Hematopoietic multipotent progenitor cell treated with erythropoietin and hydrocortisone succinate and interleukin-3 and kit ligand, for 15 days (in vitro differentiated cells): ENCODE measurements at regions not wholly inside any gene's neighbourhood (a gene's known extent, or its start where the extent isn't known, plus 50 kb on each side); places are given as distances from the start of the nearest gene placed in this dataset.
"Not testable (repeated sequence)": the region's sequence is repeated elsewhere in the genome, so short reads cannot be mapped to it uniquely, and the experiment has no call there.

Experiments used
- DNase-seq: peaks from one replicate; pipeline ENCODE4 v3.0.0-alpha.2; 2015; ENCODE audit warnings: low spot score

GRCh38 chr4:120299631-120300030 lies 233.0 kb upstream of the MAD2L1 start:
- DNase-seq: no peak

DNA sequence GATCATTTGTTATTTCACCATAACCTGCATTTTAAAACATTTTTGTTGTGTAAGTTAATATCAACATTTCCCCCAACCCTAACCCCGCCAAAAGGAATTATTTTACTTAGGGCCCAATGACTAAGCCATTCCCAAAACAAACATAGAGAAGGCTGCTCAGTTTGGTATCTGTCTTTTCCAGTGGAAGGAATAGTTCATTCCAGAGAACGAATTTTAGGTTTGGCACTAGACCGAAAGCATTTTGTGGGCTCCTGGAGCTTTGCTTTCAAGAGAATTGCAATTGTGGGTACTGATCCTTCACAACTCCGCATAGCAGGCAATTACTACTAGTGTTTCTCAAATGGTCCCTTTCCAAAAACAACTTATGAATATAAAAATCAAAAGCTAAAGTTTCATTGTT lies 226.7 kb upstream of the MAD2L1 start:
- DNase-seq: no peak

GRCh38 chr4:120291541-120291940 lies 224.9 kb upstream of the MAD2L1 start:
- DNase-seq: no peak

DNA sequence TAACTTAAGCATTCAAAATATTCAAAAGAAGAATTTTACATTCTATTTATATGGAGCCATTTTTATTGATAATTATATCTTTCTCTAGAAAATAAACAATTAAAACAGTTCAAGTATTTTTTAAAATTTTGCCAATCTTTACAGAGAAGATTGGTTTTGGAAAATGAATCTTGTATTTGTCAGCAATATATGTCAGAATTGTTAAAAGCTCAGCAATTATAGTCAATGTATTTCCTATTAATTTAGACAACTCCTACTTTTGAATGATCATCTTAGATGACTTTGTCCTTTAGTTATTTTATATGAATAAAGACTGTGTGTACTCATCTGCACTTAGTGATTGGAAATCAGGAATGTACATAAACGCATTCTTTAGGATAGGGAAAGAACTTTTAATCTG lies 223.9 kb upstream of the MAD2L1 start:
- no peak for DNase-seq

DNA sequence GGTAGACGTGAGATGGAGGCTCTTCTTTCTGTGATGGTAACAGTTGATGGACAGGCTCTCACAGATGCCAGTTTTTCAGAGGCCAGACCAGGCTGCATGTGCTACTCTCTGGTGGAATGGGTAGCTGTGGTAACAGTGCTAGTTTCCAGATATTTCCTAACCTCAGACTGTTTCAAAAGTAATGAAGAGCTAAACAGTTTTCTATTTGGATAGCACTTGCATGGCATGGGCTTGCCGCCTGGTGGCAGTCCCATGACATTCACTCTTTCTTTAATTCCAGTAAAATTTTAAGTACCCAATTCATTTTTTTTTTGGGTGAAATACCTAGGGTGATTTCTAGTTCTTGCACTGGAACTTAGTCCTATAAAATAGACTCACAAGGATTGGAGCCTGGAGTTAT lies 220.2 kb upstream of the MAD2L1 start:
- DNase-seq: no peak

DNA sequence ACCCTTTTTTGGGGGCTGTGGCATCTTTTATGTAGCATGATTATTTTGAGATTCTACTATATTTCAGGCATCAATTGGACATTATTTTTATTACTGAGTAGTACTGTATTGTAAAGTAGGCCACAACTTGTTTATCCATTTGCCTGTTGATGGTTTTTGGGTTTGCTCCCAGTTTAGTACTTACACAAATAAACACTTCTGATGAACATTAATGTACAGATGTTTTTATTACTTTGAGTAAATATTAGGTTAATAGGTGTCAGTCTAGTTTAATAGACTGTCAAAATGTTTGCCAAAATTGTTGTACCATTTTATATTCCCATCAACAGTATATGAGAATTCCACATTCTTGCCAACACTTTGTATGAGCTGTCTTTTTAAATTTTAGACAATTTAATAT lies 214.9 kb upstream of the MAD2L1 start:
- no peak for DNase-seq

- no peak for DNase-seq
Measured at GRCh38 chr4:120277391-120277790, 210.7 kb upstream of the MAD2L1 start.

- no peak for DNase-seq
Measured at GRCh38 chr4:120266602-120267001, 200.0 kb upstream of the MAD2L1 start.

- no peak for DNase-seq
Measured at GRCh38 chr4:120263618-120264017, 197.0 kb upstream of the MAD2L1 start.

- no peak for DNase-seq
Measured at GRCh38 chr4:120261117-120261516, 194.5 kb upstream of the MAD2L1 start.

DNA sequence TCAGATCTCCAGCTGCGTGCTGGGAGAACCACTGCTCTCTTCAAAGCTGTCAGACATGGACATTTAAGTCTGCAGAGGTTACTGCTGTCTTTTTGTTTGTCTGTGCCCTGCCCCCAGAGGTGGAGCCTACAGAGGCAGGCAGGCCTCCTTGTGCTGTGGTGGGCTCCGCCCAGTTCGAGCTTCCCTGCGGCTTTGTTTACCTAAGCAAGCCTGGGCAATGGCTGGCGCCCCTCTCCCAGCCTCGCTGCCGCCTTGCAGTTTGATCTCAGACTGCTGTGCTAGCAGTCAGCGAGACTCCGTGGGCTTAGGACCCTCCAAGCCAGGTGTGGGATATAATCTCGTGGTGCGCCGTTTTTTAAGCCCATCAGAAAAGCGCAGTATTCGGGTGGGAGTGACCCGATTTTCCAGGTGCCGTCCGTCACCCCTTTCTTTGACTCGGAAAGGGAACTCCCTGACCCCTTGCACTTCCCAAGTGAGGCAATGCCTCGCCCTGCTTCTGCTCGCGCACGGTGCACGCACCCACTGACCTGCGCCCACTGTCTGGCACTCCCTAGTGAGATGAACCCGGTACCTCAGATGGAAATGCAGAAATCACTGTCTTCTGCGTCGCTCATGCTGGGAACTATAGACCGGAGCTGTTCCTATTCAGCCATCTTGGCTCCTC lies 189.6 kb upstream of the MAD2L1 start:
- DNase-seq: not testable (repeated sequence)

DNA sequence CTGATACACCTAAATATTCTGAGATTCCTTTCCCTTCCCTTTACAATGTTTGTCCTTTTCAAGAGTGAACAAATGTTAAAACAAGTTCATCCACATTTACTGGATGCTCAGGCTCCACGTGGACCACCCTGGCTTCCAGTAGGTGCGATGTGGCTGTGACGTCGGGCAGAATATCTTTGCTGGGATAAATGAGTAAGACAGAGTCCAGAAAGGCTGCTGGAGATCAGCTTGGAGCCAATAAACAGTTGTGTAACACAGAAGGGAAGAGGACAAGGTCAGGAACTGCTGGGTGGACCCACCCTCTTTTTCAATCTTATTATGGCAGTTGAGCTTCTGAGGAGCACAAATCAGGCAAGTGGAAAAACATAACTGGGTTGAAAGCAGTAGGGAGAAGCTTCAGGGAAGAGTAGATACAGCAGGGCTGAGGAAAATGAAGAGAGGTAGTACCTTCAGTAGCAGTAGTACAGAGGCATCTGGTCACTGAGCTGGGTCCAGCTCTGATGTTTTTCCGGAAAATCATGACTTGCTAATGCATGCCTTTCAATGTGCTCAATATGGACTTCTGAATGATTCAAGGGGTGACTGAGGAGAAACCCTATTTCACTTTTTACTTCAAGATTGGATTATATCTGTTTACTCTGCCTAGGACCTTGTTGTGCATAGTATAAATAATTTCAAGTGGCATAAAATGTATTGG lies 171.8 kb upstream of the MAD2L1 start:
- no peak for DNase-seq

DNA sequence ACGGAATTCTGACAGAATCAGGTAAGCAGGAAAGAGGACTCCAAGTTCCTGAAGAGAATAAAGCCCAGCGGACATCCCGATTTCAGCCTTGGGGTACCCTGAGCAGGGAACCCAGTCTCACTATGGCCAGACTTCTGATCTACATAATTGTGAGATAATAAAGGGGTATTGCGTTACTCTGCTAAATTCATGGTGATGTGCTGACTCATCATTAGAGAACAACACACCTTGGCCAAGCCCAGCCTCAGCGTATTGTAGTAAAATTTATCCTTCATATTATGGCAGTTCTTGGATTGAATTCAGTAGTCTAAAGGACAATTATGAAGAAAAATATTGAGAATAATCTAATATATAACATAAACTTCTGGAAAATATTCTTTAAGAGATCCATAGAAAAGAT lies 170.2 kb upstream of the MAD2L1 start:
- no peak for DNase-seq

- no peak for DNase-seq
Measured at GRCh38 chr4:120232050-120232449, 165.4 kb upstream of the MAD2L1 start.

- no peak for DNase-seq
Measured at GRCh38 chr4:120228086-120228485, 161.4 kb upstream of the MAD2L1 start.

DNA sequence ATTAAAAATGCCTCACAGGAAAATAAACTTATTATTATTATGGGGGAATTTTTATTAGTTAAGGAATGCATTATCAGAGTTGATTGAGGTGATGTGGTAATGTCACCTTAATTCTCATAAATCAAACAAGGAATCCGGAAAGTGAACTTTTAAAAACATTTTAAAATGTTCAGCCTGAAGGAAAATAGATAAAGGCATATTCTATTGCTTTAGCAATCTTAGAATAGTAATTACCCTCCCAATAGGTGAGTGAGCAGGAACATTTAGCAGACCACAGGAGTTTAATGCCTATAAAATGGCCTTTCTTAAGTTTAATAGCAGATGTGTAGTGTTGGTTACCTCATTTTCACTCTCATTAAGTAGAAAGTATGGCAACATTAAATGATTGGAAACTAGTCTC lies 160.9 kb upstream of the MAD2L1 start:
- no peak for DNase-seq

DNA sequence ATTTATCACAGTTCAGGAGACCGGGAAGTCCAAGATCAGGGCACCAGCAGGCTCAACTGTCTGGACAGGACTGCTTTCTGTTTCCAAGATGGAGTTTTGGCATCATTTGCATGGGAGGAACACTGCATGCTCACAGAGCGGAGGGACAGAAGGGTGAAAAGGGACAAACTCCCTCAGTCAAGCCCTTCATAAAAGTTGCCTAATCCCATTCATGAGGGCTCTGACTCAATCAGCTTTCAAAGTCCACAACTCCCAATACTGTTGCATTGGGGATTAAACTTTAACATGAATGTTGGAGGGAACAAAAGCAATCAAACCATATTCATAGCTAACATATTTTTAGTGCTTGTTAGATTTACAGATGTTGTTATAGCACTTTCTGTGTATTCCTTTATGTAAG lies 158.9 kb upstream of the MAD2L1 start:
- DNase-seq: no peak

DNA sequence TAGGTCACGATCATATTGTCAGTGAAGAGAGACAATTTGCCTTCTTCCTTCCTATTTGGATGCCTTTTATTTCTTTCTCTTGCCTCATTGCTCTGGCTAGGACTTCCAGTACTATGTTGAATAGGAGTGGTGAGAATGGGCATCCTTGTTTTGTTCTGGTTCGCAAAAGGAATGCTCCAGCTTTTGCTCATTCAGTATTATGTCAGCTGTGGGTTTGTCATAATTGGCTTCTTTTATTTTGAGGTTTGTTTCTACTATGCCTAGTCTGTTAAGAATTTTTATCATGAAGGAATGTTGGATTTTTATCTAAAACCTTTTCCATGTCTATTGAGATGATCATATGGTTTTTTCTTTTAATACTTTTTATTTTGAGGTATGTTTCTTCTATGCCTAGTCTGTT lies 152.3 kb upstream of the MAD2L1 start:
- no peak for DNase-seq

DNA sequence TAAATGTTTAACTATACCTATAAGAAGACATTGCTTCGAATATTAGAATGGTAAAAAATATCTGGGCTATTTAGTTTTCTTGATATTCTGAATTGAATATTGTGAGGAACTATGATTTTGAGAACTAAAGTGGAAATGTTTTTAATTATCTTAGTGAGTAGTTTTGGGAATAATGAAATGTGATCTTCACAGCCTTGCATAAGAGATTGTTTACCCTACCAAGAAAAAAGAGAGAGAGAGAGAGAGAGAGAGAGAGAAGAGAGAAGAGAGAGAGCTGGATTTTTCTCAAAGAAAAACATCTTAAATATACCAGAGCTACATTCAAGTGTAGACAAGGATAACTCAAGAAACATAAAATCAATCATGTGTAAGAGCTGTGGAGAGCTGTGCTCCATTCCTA lies 148.7 kb upstream of the MAD2L1 start:
- DNase-seq: no peak

DNA sequence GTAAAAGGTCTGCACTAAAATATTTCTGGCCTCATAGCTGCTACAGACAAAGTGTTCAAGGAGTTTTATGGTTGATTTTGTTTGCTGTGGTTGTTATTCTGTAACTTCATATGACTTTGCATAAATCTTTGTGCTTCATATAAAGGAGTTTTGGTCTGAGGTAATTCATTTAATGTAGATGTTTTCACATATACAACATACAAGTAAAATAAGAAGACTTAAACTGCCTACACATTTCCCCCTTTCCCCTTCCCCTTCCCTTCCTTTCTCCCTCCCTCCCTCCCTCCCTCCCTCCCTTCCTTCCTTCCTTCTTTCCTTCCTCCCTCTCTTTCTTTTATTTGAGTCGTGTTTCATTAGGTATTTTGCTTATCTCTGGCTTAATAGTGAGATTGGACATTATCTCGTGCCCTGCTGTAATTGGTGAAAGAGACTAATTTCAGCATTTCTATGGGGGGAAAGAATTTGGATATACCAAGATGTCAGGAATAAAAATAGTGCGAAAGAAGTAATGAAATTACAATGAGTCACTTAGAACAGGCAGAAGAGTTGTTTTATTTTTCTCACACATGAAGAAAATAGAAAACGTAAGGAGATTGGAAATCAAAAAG lies 144.9 kb upstream of the MAD2L1 start:
- no peak for DNase-seq

GRCh38 chr4:120209706-120210105 lies 143.1 kb upstream of the MAD2L1 start:
- DNase-seq: no peak

GRCh38 chr4:120207021-120207420 lies 140.4 kb upstream of the MAD2L1 start:
- DNase-seq: no peak

- DNase-seq: no peak
Measured at GRCh38 chr4:120202222-120202621, 135.6 kb upstream of the MAD2L1 start.
